Right atrium auricular region (tissue), 2 donors: ENCODE measurements at regions not wholly inside any gene's neighbourhood (a gene's known extent, or its start where the extent isn't known, plus 50 kb on each side); places are given as distances from the start of the nearest gene placed in this dataset.

Experiments used
- DNase-seq: peaks from one replicate; pipeline ENCODE4 v3.0.0-alpha.2; 2019; ENCODE audit warnings: low spot score
- H3K27ac ChIP-seq, 2 donors: fragments of 200-600 bp; sonication (generic); 1 replicate in 1 of 2; 2 replicates in 1 of 2; pipeline ENCODE4 v1.5.1; 2016 to 2019
- H3K27me3 ChIP-seq, 2 donors: fragments of 200-600 bp; sonication (generic); one replicate each; pipeline versions ENCODE4 v1.5.1 to v1.6.0; 2017 to 2019
- H3K36me3 ChIP-seq: fragments of 200-600 bp; sonication (generic); one replicate; pipeline ENCODE4 v1.5.1; 2016
- H3K4me1 ChIP-seq, 2 donors: fragments of 200-600 bp; sonication (generic); one replicate each; pipeline versions ENCODE4 v1.5.1 to v1.6.0; 2017 to 2019
- H3K4me3 ChIP-seq, 2 donors: fragments of 200-600 bp; sonication (generic); 1 replicate in 1 of 2; 2 replicates in 1 of 2; pipeline ENCODE4 v1.5.1; 2017 to 2019; ENCODE audit warnings: mild to moderate bottlenecking in 1 of 2, moderate library complexity in 1 of 2
- H3K9me3 ChIP-seq, 2 donors: fragments of 200-600 bp; sonication (generic); one replicate each; pipeline ENCODE4 v1.5.1; 2019
- CTCF ChIP-seq, 2 donors: fragments of 200-600 bp; sonication (generic); IDR thresholded peaks; one replicate each; pipeline ENCODE4 v1.5.1; 2019; ENCODE audit warnings: antibody characterized with exemption in 2 of 2

- TF ChIP-seq CTCF (IDR thresholded peaks at IDR 0.05), result no peak
- H3K27me3 ChIP-seq, result no peaks in the 10 kb centered on the region
- H3K36me3 ChIP-seq, result no peaks in the 10 kb centered on the region
- DNase-seq, result no peak
- H3K9me3 ChIP-seq, result no peaks in the 10 kb centered on the region
- H3K27ac ChIP-seq, result no peak overlapping the region
- no peak overlapping the region for H3K4me3 ChIP-seq
- peaks cover 0 to 25% of the 10 kb centered on the region in 2 donors for H3K4me1 ChIP-seq
These were observed 188.3 kb downstream of the OGFRL1 start for GRCh38 chr6:71476872-71477271.

GRCh38 chr6:71478834-71479541 is 190.4 kb downstream of the OGFRL1 start:
- TF ChIP-seq CTCF (IDR thresholded peaks at IDR 0.05), result no peak
- Histone ChIP-seq H3K4me1 (peaks cover 0 to 25% of the 10 kb centered on the region in 2 donors), H3K27ac (peak overlapping the region; percentile 51 to 55), H3K36me3 (no peaks in the 10 kb centered on the region), H3K4me3 (no peak overlapping the region), H3K9me3 (no peaks in the 10 kb centered on the region), H3K27me3 (no peaks in the 10 kb centered on the region)
- DNase-seq, result no peak

GRCh38 chr6:71480577-71480976 is 192.0 kb downstream of the OGFRL1 start:
- Histone ChIP-seq H3K4me3 (no peak overlapping the region), H3K27me3 (no peaks in the 10 kb centered on the region), H3K27ac (peak overlapping the region in 1 of 2 donors; percentile 29), H3K4me1 (peaks cover 0 to 25% of the 10 kb centered on the region in 2 donors), H3K36me3 (no peaks in the 10 kb centered on the region), H3K9me3 (no peaks in the 10 kb centered on the region)
- TF ChIP-seq CTCF (IDR thresholded peaks at IDR 0.05), result no peak
- no peak for DNase-seq

GRCh38 chr6:71481011-71481410 is 192.4 kb downstream of the OGFRL1 start:
- H3K9me3 ChIP-seq, result no peaks in the 10 kb centered on the region
- no peak for TF ChIP-seq CTCF (IDR thresholded peaks at IDR 0.05)
- H3K4me3 ChIP-seq, result no peak overlapping the region
- H3K27me3 ChIP-seq, result no peaks in the 10 kb centered on the region
- H3K4me1 ChIP-seq, result peaks cover 0 to 25% of the 10 kb centered on the region in 2 donors
- DNase-seq, result no peak
- H3K36me3 ChIP-seq, result no peaks in the 10 kb centered on the region
- H3K27ac ChIP-seq, result peak overlapping the region in 1 of 2 donors; percentile 29

- no peak for DNase-seq
- Histone ChIP-seq H3K9me3 (no peaks in the 10 kb centered on the region), H3K27ac (no peak overlapping the region), H3K4me1 (peaks cover 0 to 25% of the 10 kb centered on the region in 2 donors), H3K27me3 (no peaks in the 10 kb centered on the region), H3K36me3 (no peaks in the 10 kb centered on the region), H3K4me3 (no peak overlapping the region)
- TF ChIP-seq CTCF (IDR thresholded peaks at IDR 0.05), result no peak
These were observed 193.2 kb downstream of the OGFRL1 start for GRCh38 chr6:71481801-71482200.

- Histone ChIP-seq H3K27me3 (no peaks in the 10 kb centered on the region), H3K9me3 (no peaks in the 10 kb centered on the region), H3K4me1 (peaks cover 0 to 23% of the 10 kb centered on the region in 2 donors)
These were observed 194.1 kb downstream of the OGFRL1 start for GRCh38 chr6:71482742-71483141.

More at GRCh38 chr6:71482742-71483141, 194.1 kb downstream of the OGFRL1 start:
- Histone ChIP-seq H3K4me3 (no peak overlapping the region), H3K27ac (no peak overlapping the region), H3K36me3 (no peaks in the 10 kb centered on the region)
- DNase-seq, result no peak
- peak in 1 of 2 donors; percentile 32 for TF ChIP-seq CTCF (IDR thresholded peaks at IDR 0.05)
